IPS DF 6.9 (cell line): ENCODE measurements at regions not wholly inside any gene's neighbourhood (a gene's known extent, or its start where the extent isn't known, plus 50 kb on each side); places are given as distances from the start of the nearest gene placed in this dataset.

ENCODE experiments used
- DNase-seq: peaks from one replicate; pipeline ENCODE4 v3.0.0-alpha.2; 2013; ENCODE audit warnings: low read depth, low spot score
- H3K27ac ChIP-seq: one replicate; pipeline ENCODE4 v1.5.1; 2013; ENCODE audit warnings: low read length, control low read depth
- H3K27me3 ChIP-seq: 2 replicates; pipeline ENCODE4 v1.6.1; 2013; ENCODE audit warnings: mild to moderate bottlenecking, low read length; ENCODE audit not compliant: control insufficient read depth, insufficient read depth
- H3K36me3 ChIP-seq: 2 replicates; pipeline ENCODE4 v1.6.1; 2013; ENCODE audit warnings: low read length; ENCODE audit not compliant: control insufficient read depth, insufficient read depth
- H3K4me1 ChIP-seq: 2 replicates; pipeline ENCODE4 v1.6.1; 2013; ENCODE audit warnings: low read length; ENCODE audit not compliant: control insufficient read depth, insufficient read depth
- H3K4me3 ChIP-seq: 2 replicates; pipeline ENCODE4 v1.5.1; 2013; ENCODE audit warnings: mild to moderate bottlenecking, low read length
- H3K9me3 ChIP-seq: 2 replicates; pipeline ENCODE4 v1.6.1; 2013; ENCODE audit warnings: low read length, inconsistent platforms; ENCODE audit not compliant: control insufficient read depth, insufficient read depth
- WGBS: extraction: QIAGEN DNeasy Blood & Tissue Kit; methylation state at CpG from one replicate; pipeline ENCODE4 v1.1.7; 2013; ENCODE audit warnings: mixed read lengths, missing lambda C conversion rate; ENCODE audit not compliant: insufficient read length, insufficient coverage; 5-methylcytosine and 5-hydroxymethylcytosine counted together

DNA sequence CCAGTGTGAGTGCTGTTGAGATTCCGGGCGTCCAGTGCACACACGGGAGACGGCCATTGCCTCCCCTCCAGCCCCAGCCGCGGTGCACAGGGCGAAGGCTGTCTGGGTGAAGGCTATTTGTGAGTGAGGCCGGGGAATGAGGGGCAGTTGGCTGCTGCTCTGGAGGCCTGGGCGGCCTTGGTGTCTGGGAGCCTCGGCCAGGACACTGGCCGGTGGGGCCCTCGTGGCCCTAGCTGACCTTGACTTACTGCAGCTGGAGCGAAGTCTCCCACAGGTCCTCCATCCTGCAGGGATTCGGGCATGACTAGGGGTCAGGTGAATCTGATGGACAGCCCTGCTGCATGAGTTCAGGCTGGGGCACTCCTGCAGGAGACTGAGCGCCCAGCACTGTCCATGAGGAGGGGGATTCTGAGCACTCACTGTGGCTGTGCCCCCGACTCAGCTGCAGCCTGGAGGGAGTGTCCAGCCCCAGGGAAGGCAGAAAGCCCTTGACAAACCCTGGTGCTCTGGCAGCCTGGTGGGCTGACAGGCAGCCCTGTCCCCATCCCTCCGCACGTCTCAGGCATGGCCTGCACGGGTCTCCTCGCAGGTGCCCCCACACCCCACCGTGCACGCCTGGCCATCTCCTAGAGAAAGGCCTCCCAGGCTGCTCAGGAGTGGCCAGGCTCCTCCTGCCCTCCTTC, 52.7 kb upstream of the FAM20C start:
- Histone ChIP-seq H3K36me3 (no peaks in the 10 kb centered on the region), H3K27ac (no peak overlapping the region), H3K9me3 (no peaks in the 10 kb centered on the region), H3K4me3 (no peak overlapping the region), H3K27me3 (no peaks in the 10 kb centered on the region), H3K4me1 (peaks cover 4% of the 10 kb centered on the region)
- WGBS = no CpG with 5 or more reads among the region's 22 CpGs
- DNase-seq = no peak

DNA sequence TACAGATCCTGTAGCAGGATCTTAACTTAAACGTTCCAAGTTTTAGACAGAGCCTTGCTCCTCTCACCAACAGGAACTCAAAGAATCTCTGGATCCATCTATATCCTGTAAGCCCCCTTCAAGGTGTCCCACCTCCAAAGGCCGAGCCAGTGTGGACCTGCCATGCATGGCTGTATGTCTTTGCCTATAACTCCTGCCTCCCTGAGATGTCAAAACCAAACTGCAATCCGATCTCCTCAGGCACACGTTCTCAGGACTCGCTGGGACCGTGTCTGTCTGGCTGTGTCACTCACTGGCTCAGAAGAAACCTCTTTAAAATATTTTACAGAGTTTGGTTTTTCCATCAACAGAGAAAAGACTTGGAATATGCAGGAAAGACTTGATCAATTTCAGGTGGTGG, 51.4 kb upstream of the FAM20C start:
- no CpG with 5 or more reads among the region's 6 CpGs for WGBS
- peaks cover 4% of the 10 kb centered on the region; the same call in 1 of the 2 replicates for H3K4me1 ChIP-seq
- no peak overlapping the region for H3K27ac ChIP-seq
- no peaks in the 10 kb centered on the region for H3K9me3 ChIP-seq
- no peaks in the 10 kb centered on the region for H3K27me3 ChIP-seq
- no peaks in the 10 kb centered on the region for H3K36me3 ChIP-seq
- DNase-seq = no peak
- no peak overlapping the region for H3K4me3 ChIP-seq

DNA sequence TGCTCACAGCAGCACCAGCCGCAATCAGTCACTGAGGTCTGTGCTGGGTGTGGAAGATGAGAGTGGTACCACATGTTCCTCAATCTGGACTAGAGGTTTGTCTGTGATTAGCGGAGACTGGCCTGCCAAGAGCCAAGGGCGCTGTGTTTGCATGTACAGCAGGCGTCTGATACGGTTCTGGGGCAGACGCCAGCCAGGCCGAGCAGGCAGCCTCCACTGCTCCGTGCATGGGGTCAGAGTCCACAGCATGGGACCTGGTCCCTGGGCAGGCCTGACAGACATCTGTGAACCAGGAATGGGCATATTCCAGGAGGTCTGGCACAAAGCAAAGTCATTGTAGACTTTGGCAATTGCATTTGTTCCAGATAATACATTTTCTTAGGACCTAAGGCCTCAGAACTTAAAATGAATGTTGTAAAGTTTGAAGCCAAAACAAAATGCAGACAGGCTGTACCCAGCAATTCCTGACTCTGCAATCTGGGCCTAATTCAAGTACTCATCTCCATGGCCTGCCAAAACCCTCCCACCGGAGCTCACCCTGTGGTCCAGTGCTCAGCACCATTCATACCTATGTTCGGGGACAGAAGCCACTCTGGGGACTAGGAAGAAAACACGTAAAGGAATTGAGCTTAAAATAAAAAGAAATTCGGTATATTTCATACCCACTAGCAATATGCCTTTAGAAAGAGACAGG, 50.0 kb upstream of the FAM20C start:
- no peaks in the 10 kb centered on the region for H3K36me3 ChIP-seq
- H3K4me3 ChIP-seq = no peak overlapping the region
- peaks cover 4% of the 10 kb centered on the region; the same call in 1 of the 2 replicates for H3K4me1 ChIP-seq
- no peak for DNase-seq
- H3K27ac ChIP-seq = no peak overlapping the region
- WGBS = no CpG with 5 or more reads among the region's 12 CpGs
- no peaks in the 10 kb centered on the region for H3K9me3 ChIP-seq
- H3K27me3 ChIP-seq = no peaks in the 10 kb centered on the region
